Upper lobe of left lung (tissue), 4 donors: ENCODE measurements at regions not wholly inside any gene's neighbourhood (a gene's known extent, or its start where the extent isn't known, plus 50 kb on each side); places are given as distances from the start of the nearest gene placed in this dataset.

ENCODE experiments used
- EP300 ChIP-seq, 4 donors: sonication (generic); formaldehyde crosslinking; IDR thresholded peaks; one replicate each; pipeline ENCODE4 v1.5.1; 2017; ENCODE audit warnings: antibody characterized with exemption in 4 of 4, control low read depth in 2 of 4
- POLR2A ChIP-seq, 4 donors: fragments of 450-650 bp; IDR thresholded peaks; one replicate each; pipeline ENCODE4 v1.5.1; 2016 to 2017; ENCODE audit warnings: antibody characterized with exemption in 4 of 4, mild to moderate bottlenecking in 2 of 4
- POLR2AphosphoS5 ChIP-seq, 2 donors: sonication (generic); formaldehyde crosslinking; IDR thresholded peaks; one replicate each; pipeline ENCODE4 v1.5.1; 2017; ENCODE audit warnings: antibody characterized with exemption in 2 of 2
- TF ChIP-seq, protein P1 (sequence below), 6 experiments: fragments of 450-650 bp in 4 of 6; fragments of 200-600 bp in 2 of 6; sonication (generic) in 2 of 6; IDR thresholded peaks; one replicate each; pipeline ENCODE4 v1.5.1; 2016 to 2019; ENCODE audit warnings: antibody characterized with exemption in 6 of 6

DNA sequence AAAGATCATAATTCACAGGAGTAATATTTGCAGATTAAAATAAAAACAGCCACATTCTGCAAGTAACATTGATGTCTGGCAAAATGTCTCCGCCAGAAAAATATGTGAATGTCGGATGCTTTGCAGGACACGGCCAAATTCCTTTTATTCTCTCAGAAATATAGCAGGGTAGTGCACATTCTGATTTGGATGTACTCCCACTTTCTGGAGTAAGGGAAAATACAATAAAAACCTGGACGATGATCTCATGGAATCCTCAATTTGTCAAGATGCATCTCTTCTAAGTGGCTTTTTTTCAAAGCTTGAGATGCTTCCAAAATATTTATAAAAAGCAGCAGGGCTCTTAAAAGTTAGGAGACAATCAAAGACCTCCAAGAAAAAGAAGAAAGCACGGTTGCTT is 133.3 kb downstream of the TBX5 start:
- TF ChIP-seq, protein P1, sequence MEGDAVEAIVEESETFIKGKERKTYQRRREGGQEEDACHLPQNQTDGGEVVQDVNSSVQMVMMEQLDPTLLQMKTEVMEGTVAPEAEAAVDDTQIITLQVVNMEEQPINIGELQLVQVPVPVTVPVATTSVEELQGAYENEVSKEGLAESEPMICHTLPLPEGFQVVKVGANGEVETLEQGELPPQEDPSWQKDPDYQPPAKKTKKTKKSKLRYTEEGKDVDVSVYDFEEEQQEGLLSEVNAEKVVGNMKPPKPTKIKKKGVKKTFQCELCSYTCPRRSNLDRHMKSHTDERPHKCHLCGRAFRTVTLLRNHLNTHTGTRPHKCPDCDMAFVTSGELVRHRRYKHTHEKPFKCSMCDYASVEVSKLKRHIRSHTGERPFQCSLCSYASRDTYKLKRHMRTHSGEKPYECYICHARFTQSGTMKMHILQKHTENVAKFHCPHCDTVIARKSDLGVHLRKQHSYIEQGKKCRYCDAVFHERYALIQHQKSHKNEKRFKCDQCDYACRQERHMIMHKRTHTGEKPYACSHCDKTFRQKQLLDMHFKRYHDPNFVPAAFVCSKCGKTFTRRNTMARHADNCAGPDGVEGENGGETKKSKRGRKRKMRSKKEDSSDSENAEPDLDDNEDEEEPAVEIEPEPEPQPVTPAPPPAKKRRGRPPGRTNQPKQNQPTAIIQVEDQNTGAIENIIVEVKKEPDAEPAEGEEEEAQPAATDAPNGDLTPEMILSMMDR (IDR thresholded peaks at IDR 0.05) = no peak
- TF ChIP-seq POLR2A (IDR thresholded peaks at IDR 0.05) (no peak), POLR2AphosphoS5 (IDR thresholded peaks at IDR 0.05) (no peak), EP300 (IDR thresholded peaks at IDR 0.05) (no peak)
